OCI-LY7 (cell line): ENCODE measurements at regions not wholly inside any gene's neighbourhood (a gene's known extent, or its start where the extent isn't known, plus 50 kb on each side); places are given as distances from the start of the nearest gene placed in this dataset.

ENCODE experiments used
- CTCF ChIP-seq: fragments of 200-600 bp; sonication (generic); conservative IDR thresholded peaks from 2 replicates; pipeline ENCODE4 v1.5.1; 2014; ENCODE audit warnings: mild to moderate bottlenecking, antibody characterized with exemption, low read length, moderate library complexity, mixed read lengths
- EZH2phosphoT487 ChIP-seq: fragments of 200-600 bp; sonication (generic); IDR thresholded peaks from 2 replicates; pipeline ENCODE4 v1.6.1; 2018; ENCODE audit warnings: low read depth, borderline replicate concordance, mild to moderate bottlenecking, mixed run types, antibody characterized with exemption, low read length, moderate library complexity, mixed read lengths

GRCh38 chr16:85183564-85183963, 71.3 kb upstream of the CIBAR2 start:
- TF ChIP-seq CTCF (no peak), EZH2phosphoT487 (no peak)
